Stomach (tissue), 4 donors: ENCODE measurements at regions not wholly inside any gene's neighbourhood (a gene's known extent, or its start where the extent isn't known, plus 50 kb on each side); places are given as distances from the start of the nearest gene placed in this dataset.

ENCODE experiments used
- CTCF ChIP-seq, 7 experiments: fragments of 450-650 bp in 4 of 7; fragments of 200-600 bp in 3 of 7; sonication (generic) in 3 of 7; IDR thresholded peaks; one replicate each; pipeline ENCODE4 v1.5.1; 2016 to 2019; ENCODE audit warnings: antibody characterized with exemption in 7 of 7, control low read depth in 2 of 7, mild to moderate bottlenecking in 1 of 7
- POLR2A ChIP-seq, 4 donors: fragments of 450-650 bp; IDR thresholded peaks; one replicate each; pipeline ENCODE4 v1.6.1; 2016; ENCODE audit warnings: antibody characterized with exemption in 4 of 4, control low read depth in 2 of 4, mild to moderate bottlenecking in 1 of 4, moderate library complexity in 1 of 4
- POLR2AphosphoS5 ChIP-seq, 3 donors: sonication (generic); formaldehyde crosslinking; IDR thresholded peaks; one replicate each; pipeline ENCODE4 v1.6.1; 2016; ENCODE audit warnings: antibody characterized with exemption in 3 of 3

GRCh38 chr1:224819861-224820260 is 109.6 kb upstream of the DNAH14 start:
- TF ChIP-seq POLR2A (IDR thresholded peaks at IDR 0.05) = no peak
- no peak for TF ChIP-seq POLR2AphosphoS5 (IDR thresholded peaks at IDR 0.05)
- TF ChIP-seq CTCF (IDR thresholded peaks at IDR 0.05) = no peak
